Kidney capillary endothelial cell (primary cell): ENCODE measurements at regions not wholly inside any gene's neighbourhood (a gene's known extent, or its start where the extent isn't known, plus 50 kb on each side); places are given as distances from the start of the nearest gene placed in this dataset.
"Not testable (repeated sequence)": the region's sequence is repeated elsewhere in the genome, so short reads cannot be mapped to it uniquely, and the experiment has no call there.

Source experiments
- DNase-seq: peaks from one replicate; pipeline ENCODE4 v3.0.0-alpha.2; 2018; ENCODE audit warnings: low spot score

- peak; percentile 12 for DNase-seq
These were observed 1178.0 kb downstream of the JRKL start for GRCh38 chr11:97567801-97568200.

- DNase-seq: peak; percentile 7
These were observed 1180.8 kb downstream of the JRKL start for GRCh38 chr11:97570636-97571035.

DNA sequence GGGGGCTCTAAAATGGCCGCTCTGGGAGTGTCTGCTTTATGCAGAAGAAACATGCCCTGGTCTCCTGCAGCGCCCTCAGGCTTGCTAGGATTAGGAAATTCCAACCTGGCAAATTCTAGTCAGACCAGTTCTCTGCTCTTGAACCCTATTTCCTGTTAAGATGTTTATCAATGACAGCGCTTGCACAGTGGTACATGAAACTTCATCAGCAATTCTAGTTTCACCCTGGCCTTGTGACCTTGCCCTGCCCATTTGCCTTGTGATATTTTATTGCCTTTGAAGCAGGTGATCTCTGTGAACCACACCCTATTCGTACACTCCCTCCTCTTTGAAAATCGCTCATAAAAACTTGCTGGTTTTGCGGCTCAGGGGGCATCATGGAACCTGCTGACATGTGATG lies 1184.0 kb downstream of the JRKL start:
- DNase-seq: not testable (repeated sequence)

GRCh38 chr11:97574976-97575665 lies 1185.3 kb downstream of the JRKL start:
- no peak for DNase-seq

DNA sequence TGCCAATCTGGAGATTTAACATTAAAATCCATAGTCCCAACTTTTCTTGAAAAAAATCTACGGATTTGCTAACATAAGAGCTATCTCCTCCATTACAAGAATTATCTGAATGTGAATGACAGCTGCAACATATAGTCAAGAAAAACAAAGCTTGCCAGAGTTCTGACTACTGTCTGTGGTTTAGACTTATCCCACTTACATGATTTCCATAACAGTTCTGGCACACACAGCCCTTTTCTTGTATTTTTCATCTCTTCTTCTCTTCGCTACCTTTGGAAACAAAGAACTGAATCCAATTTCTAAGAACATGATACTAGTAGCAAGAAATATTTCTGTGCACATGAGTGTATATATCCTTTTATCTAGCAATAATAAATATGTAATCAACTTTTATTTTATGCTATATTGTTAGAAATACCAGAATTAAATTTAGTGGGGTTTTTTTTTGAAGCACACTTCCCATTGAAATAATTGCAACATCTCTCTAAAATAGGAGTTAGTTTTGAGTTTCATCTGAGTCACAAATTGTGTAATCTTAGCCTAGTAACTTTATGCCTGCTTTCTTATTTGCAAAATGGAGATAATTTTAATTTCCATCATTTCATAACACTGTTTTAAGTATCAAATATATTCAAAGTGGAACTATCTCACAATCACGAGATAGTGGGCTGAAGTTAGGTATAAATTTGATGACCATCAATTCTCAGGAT lies 1217.6 kb downstream of the JRKL start:
- no peak for DNase-seq

DNA sequence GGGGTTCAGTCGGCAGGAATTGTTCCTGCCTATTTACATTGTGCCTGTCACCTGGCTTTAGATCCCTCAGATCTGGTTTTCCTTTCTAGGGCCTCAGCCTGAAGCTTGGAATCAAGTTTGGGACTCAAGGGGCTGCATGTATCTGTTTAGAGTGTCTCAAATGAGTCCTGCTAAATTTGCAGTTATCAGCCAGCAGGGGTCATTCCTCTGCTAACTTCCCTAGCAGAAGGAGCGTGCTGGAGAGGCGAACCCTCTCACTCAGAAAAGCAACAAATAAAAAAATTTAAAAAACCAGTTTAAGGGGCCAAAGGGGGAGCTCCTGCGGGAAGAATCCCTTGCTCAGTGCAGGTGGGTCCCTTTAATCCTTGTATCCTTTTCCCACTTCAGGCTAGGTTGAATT lies 1220.2 kb downstream of the JRKL start:
- no peak for DNase-seq

DNA sequence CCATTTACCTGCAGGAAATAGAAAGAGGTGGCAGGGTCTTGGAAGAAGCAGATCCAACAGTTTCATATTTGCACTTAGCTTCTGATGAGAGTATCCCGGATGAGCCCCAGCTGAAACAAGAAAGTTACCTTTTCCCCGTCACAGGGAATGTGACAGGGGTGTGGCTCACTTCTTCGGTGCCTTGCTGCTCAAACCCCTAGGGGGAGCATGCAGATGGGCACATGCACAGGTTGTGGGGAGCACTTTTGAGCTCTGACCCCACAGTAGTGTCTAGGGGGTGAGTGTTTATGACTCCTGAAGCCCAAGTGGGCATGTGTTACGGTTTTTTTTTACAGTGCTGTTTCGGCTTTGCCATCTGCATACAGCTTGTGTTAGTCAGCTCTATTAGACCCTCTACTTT lies 1221.0 kb downstream of the JRKL start:
- no peak for DNase-seq

GRCh38 chr11:97611345-97611744 lies 1221.5 kb downstream of the JRKL start:
- DNase-seq: no peak

DNA sequence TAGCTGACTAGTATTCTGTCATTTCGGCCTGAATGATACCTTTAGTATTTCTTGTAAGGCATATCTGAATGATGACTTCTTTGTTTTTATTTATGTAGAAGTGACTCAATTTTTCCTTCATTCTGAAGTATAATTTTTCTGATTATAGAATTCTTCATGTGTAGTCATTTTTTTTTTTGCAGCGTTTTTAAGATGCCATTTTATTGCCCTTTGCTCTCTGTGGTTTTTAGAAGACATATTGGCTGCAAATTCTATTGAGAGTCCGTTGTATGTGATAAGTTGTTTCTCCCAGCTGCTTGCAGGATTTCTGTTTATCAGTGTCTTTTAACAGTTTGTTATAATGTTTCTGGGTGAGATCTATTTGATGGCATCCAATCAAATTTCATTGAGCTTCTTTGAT lies 1224.8 kb downstream of the JRKL start:
- DNase-seq: no peak

- no peak for DNase-seq
These were observed 1225.7 kb downstream of the JRKL start for GRCh38 chr11:97615546-97615945.

GRCh38 chr11:97617031-97617430 lies 1227.2 kb downstream of the JRKL start:
- DNase-seq: no peak

DNA sequence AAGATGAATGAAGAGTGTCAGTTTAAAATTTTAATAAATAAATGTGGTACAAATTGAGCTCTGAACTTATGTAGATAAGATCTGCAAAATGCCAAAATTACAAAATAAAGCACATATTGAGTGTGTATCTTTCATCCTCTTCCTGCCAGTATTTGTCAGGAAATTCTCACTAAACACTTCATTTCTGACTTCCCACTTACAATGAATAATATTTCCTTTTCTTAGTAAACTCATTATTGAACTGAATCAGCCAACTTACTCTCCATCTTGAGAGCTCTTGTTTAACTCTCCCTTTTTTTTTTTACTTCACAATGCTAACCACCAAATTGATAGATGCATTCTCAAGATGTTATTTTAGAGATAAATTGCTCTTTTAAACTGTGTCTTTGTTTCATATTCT lies 1230.2 kb downstream of the JRKL start:
- peak; percentile 43 for DNase-seq

DNA sequence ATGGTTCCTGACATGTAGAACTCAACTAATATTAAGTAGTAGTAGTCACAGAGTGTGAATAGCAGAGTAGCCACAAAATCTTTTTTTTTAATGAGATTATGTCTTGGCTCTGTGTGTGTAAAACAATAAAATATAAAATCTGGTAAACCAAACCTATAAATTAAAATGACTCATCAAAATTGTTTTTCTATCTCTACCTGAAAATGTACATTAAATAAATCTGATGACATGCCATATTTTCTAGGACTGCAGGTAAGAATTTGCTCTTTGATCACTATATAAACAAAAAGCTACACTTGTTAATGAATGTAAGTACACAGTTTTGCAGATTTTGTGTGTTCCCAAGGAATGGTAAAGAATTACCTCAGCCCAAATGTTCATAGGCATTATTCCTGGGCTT lies 1231.5 kb downstream of the JRKL start:
- DNase-seq: no peak

GRCh38 chr11:97622795-97623194 lies 1233.0 kb downstream of the JRKL start:
- DNase-seq: no peak

DNA sequence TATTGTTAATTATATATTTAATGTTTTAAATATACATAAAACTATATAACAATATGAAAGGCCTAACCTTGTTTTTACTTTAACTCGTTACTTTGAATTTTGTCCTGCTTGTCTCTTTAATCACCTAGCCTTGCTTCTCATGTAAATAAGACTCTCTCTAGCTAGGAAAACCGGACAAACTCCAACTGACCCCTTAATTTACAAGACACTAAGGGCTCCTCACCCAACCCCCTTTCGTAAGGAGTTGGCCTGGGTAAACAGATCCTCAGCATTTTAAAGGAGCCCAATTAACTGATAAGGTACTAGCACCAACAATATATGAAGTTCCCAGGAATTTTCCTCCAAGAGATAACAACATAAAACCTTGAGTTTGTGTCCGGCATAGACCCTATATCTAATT lies 1246.9 kb downstream of the JRKL start:
- DNase-seq: not testable (repeated sequence)

DNA sequence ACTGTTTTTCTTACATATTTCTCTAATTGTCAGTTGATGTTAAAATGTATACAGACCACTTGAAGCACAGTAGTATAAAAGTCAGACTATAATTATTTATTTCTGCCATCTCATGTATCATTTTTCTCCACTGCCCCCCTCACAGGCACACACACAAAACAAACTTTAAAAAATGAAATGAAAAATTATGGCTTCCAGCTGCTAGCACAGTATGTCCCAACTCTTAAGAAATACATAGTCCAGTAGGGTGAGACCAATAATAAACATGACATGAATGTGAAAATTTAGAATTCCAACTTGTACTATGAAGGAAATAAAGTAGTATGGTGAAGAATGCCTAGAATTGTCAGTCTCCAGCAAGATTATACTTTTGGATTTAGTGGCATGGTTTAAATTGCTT lies 1247.9 kb downstream of the JRKL start:
- DNase-seq: no peak

- DNase-seq: no peak
These were observed 1248.9 kb downstream of the JRKL start for GRCh38 chr11:97638641-97639224.

DNA sequence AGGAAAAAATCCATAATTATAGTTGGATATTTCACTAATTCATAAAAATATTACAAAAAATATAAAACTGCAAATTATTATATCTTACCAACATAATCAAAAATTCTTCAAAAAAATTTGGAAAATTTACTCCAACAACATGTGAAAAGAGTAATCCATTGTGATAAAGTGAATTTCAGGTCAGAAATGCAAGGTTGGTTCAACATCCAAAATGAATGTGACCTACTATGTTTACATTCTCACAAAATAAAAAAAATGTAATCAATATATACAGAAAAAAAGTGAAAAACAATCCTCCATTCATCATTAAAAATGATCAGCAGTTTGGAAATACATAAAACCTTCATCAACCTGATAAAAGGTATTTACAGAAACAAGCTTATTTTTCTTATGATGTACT lies 1252.2 kb downstream of the JRKL start:
- no peak for DNase-seq

DNA sequence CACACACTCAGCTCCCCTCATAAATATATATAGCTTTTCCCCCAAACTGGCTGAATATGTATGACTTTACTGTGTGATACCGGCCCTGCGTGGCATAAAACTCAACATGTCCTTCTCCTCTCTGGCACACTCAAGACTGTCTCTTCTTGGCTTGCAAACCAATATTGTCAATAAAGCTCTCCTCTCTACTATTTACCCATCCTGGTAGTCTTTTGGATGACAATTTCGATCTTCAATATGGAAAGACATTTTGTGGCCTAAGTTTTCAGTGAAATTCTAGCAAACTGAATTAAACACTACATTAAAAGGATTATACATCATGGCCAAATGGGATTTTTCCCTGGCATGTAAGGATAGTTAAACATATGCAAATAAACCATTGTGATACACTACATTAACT lies 1255.9 kb downstream of the JRKL start:
- no peak for DNase-seq

GRCh38 chr11:97656356-97656755 lies 1266.5 kb downstream of the JRKL start:
- no peak for DNase-seq

- DNase-seq: no peak
These were observed 1268.0 kb downstream of the JRKL start for GRCh38 chr11:97657852-97658251.

GRCh38 chr11:97667057-97667456 lies 1277.2 kb downstream of the JRKL start:
- DNase-seq: no peak

DNA sequence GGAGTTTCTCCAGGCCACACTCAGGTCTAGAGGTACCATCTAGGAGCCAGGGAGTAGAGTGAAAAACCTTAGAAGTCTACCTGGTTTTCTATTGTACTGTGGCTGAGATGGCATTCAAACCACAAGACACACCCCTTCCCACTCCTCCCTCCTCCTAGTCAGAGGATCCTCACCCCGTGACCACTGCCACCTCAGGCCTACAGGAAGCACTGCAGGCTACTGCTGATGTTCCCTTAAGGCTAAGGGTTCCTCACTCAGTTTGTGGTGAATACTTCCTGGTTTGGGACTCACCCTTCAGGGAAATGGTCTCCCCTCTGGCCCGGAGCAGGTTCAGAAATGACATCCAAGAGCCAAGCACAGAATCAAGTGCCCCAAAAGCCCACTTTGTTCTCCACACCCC lies 1293.9 kb downstream of the JRKL start:
- DNase-seq: no peak
